Kasumi-1 (cell line): ENCODE measurements at regions not wholly inside any gene's neighbourhood (a gene's known extent, or its start where the extent isn't known, plus 50 kb on each side); places are given as distances from the start of the nearest gene placed in this dataset.

Experiments
- DNase-seq, 2 experiments: peaks; one replicate each; lab custom pipeline; 2025; lab: John Stamatoyannopoulos, UW

- no peak for DNase-seq
These were observed 88.7 kb downstream of the NR1D2 start for GRCh38 chr3:24033818-24034217.

DNA sequence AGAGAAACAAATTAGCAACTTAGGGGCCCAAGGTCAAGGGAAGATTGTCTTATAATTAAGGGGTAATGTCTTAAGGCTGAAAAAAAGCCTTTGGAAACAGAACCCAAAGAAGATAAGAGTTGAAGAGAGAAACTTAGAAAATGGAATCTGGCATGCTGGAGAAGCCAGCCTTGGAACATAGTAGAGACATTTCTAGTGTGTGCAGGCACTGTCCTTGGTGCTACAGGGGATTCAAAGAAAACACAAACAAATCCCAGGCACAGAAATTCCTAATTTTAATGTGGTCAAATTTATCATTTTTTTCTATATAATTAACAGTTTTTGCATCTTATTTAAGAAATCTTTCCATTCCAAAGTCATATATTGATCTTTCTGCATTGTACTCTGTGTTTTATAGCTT, 89.4 kb downstream of the NR1D2 start:
- no peak for DNase-seq

DNA sequence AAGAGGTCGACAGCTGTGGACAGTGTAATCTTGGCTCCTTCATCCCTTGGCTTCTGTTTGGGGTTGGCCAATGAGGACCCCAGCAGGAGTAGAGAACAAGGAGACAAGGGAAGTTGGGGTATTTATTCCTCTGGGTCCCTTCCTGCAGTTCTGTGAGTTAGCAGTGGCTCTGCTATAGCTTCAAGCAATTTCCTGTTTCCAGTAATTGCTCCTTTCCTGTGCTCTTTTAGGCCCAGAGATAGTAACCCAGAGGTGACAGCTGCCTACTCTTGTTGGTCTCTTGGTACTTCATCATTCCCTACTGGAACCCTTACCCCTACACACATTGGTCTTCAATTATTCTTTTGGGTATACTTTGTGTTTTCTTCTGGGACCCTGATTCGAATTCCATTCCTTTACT, 92.9 kb downstream of the NR1D2 start:
- DNase-seq = peak; percentile 29 to 33

- no peak for DNase-seq
These were observed 95.2 kb downstream of the NR1D2 start for GRCh38 chr3:24040311-24040710.

DNA sequence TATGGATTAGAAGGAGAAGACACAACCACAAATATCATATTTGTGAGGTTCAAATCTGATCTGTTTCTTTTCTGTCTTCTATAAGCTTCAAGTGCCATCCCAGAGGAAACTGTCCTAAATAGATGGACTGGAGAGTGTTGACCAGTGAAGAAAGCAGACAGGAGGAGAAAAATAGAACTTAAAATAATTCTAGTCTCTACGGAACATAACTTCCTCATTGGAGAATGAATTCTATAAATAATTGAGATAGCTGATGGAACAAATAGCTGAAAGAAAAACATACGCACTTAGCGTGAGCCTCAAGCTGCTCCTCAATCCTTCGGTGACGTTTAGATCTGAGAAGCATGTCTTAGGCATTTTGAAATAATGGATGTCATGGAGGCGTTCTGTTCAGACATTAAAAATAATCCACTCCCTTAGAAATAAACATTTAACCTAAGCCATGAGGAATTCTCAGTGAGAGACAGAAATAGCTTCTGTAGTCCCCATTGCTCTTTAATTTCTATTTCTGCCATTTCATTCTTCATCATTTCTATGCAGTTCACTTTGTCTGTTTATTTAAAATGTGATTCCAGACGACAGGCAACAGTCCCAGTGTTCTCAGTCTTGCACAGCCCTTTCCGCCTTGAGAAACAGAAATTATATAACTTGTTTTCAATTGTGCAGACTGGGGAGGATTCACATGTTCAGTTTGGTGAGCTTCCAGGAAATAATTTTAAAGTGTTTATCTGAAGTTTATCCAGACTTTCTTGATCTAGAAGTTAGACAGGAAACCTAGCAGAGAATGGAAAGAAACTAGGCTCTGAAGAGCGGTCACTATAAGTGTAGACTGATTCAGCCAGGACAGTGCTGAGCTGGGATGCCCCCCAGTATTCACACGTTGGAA, 97.3 kb downstream of the NR1D2 start:
- DNase-seq = no peak

DNA sequence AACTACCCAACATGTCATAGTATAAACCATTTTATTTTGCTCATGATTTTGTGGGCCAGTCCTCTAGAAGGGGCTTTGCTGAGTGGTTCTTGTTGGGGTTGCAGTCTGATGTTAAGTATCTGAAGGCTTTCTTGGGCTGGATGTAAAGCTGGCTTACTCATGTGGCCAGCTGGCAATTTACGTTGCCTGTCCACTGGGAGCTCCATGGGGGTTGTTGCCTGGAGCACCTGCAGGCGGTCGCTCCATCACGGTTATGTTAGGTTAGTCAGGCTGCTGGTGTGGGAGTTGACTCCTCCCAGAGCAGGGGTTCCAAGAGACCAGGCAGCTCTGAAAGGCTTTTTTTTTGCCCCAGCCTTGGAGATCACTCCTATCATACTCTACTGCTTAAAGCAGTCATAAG, 98.1 kb downstream of the NR1D2 start:
- DNase-seq = no peak

DNA sequence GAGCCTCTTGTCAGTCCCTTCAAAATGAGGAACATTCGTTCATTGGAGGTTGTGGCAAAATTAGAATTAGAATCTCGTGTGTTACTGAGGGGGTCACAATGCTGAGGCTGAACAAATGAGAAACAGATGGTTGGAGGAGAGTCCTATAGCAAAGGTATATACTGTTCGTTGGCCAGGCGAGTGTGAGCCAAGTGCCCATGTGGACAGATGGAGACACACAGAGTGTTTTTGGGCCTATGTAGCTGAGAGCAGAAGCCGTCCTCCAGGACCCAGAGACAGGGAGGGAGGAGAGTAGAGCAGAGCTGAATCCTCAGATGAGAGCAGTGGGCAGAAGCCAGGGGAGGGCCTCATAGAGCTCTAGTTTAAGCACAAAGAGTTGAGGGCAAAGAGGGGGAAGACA, 98.9 kb downstream of the NR1D2 start:
- DNase-seq = no peak

- DNase-seq = no peak
These were observed 101.1 kb downstream of the NR1D2 start for GRCh38 chr3:24046214-24046613.

DNA sequence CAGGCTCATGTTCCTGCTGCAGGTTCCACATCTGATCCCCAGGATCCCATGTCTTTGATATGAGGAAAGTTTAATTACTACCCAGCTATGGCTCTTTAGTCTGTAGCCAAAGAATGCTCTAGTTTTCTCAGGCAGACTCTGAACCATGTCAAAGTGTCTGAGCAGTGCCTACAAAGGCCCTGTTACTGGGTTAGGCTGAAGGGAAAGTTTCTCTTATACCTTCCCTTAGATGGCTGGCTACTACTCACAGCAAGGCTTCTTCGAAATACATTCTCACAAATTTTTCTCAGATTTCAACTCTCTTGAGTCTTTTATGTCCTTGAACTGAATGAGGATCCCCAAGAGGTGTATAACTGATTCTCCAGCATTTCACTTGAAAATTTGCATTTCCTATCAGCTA, 102.4 kb downstream of the NR1D2 start:
- DNase-seq = no peak

DNA sequence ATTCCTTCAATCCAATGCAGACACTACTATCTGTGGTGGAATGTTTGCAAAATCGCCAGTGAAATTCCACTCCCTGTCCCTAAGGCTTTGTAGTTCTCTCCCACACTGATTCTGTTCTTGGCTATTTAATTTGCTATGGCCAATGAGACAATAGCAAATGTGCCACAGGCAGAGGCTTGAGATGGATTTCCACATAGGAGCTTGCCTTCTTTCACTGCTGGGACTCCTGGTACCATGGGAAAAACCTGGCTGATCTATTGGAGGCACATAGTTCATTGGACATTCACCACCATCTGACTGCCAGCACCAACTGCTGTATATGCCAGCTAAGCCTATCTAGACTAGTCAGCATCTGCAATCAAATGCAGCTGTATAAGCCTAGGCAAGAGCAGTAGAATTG, 103.8 kb downstream of the NR1D2 start:
- DNase-seq = no peak

GRCh38 chr3:24052446-24052845, 107.4 kb downstream of the NR1D2 start:
- DNase-seq = no peak

DNA sequence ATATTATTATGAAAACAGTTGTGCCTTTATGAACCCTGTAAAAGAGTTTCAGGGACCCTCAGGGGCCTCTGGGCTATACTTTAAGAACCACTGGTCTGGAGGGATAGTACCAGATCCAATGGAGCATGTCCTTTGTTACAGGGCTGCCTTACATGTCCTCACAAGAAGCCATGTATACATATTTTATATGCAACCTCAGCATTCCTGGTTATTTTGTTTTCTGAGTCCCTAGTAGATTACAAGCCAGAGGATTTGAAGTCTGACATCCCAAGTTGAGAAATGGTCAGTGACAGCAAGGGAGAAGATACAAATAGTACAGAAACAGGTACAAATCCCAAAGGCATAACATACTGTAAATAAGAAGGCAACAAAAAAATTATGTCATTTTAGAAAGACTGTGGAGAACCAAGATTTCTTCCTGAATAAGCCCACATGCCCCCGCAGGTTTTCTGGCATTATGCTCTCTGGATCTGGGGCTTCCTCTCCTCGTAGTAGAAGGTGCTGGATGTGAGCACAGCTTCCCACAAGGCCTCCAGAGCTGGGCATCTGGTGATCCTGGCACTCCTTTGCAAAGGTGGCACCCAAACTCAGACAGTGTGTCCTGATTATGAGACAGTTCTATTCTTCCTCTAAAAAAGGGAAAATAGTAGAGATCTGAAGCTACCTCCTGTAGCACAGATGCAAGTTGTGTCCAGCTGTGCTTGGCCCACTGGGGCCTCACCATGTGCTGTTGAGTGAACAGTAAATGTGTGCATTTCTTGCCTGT, 114.0 kb downstream of the NR1D2 start:
- DNase-seq = no peak

- DNase-seq = no peak
These were observed 115.0 kb downstream of the NR1D2 start for GRCh38 chr3:24060055-24060454.

GRCh38 chr3:24062916-24063315, 117.8 kb downstream of the NR1D2 start:
- no peak for DNase-seq
